Kidney glomerular epithelial cell (primary cell): ENCODE measurements at regions not wholly inside any gene's neighbourhood (a gene's known extent, or its start where the extent isn't known, plus 50 kb on each side); places are given as distances from the start of the nearest gene placed in this dataset.
"Not testable (repeated sequence)": the region's sequence is repeated elsewhere in the genome, so short reads cannot be mapped to it uniquely, and the experiment has no call there.

Experiments used
- DNase-seq: peaks from one replicate; lab custom pipeline; 2025; lab: John Stamatoyannopoulos, UW

DNA sequence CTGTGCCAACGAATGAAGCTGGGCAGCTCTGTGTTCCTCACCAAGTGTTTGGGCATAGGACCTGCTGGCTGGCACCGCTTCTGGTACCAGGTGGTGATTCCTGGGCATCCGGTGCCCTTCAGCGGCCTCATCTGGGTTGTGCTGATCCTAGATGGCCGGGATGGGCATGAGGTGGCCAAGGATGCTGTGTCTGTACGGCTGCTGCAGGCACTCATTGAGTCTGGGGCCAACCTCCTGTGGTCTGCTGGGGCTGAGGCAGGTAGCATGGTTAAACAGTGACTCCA, 96.1 kb upstream of the PLEKHM1 start:
- not testable (repeated sequence) for DNase-seq

- not testable (repeated sequence) for DNase-seq
These were observed 102.0 kb upstream of the PLEKHM1 start for GRCh38 chr17:45592433-45592923.

GRCh38 chr17:45596347-45596746, 105.8 kb upstream of the PLEKHM1 start:
- DNase-seq: not testable (repeated sequence)

DNA sequence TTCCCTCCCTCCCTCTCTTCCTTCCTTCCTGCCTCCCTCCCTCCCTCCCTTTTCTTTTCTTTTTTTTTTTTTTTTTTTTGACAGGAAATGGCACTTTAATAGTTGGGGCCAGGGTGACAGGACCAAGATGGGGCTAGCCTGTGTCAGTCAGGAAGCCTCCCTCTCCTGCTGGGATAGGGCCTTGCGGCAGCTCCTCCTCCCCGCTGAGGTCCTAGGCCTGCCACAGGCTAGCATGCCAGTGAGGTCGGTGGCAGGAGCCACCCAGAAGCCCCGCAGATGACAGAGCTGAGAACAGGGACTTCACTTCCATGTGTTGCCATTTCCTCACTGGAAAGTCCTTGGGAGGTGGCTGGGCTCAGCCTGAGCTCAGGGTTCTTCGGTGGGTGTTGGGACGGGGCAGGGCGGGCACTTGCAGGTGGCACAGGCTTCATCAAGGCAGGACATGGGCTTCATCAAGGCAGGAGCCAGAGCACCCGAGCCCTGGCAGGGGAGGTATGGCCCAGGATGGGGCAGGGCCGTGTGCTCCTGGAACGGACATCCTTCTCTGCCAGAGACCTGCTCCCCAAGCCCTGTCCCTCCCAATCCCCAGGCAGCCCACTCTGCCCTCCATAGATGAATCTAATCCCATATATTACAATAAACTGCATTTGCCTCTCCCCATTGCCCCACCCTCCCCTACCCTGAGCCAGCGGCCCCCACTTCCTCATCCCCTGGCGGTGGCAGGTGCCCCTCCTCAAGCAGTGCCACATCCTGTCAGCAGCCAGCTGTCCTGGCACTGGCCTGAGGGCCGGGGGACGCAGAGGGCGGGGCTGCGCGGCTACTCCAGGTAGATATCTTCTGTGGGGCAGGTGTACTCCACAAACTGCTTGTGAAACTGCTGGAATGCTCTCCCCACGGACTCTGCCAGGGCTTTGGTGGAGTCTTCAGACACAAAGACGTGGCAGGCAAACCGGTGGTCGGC, 109.8 kb upstream of the PLEKHM1 start:
- not testable (repeated sequence) for DNase-seq

DNA sequence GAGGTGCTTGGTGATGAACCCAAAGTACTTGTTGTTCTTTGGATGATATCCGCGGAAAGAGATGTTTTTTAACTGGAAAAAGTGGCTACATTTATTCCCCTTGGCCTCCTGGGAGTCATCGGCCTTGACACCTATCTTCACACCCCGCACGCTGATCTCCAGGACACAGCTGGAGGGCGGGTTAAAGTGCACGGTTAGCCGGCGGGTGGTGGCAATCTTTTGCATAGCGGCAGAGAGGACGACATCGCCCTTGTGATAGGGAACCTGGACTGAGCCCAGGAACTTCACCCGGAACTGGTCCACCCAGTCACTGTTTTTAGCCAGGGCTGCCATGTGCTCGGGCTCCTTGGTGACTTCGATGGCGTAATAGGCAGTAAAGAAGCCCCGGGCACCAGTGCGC, 110.5 kb upstream of the PLEKHM1 start:
- DNase-seq: not testable (repeated sequence)

DNA sequence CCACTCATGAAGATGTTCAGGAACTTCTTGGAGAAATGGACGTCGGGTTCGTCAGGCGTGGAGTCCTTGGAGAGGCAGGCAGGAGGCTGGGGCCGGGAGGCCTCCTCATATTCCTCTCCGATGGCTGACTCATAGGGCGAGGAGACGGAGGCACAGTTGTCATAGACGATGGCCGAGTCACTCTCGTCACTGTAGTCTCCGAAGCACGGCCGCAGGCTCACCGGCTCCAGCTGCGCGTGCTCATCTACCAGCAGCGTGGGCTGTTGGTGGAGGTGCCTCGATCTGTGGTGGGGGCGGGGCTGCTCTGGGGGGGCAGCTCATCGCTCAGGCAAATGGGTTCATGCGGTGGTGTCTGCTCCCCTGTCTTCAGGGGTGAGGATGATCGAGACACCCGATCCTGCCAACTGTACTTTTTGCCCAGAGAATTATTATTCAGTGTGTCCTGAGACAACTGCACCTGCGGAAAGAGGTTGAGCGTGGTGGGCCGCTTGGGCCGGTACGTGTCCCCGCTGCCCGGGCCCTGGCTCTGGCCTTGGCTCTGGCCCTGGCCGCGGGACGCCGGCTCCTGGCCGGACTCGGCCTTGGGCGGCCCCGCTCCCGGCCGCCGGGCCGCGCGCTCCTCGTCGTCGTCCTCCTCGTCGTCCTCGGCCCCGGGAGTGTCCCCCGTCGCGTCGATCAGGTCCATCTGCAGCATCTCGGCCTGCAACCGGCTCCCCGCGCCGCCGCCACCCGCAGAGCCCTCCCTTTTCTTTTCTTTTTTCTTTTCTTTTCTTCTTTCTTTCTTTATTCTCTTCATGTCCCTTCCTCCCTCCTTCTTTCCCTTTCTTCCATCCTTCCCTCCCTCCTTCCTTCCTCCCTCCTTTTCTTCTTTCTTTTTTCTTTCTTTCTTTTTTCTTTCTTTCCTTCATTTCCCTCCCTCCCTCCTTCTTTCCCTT, 111.4 kb upstream of the PLEKHM1 start:
- DNase-seq: not testable (repeated sequence)

GRCh38 chr17:45605751-45606150, 115.2 kb upstream of the PLEKHM1 start:
- not testable (repeated sequence) for DNase-seq

GRCh38 chr17:45619984-45620405, 129.5 kb upstream of the PLEKHM1 start:
- DNase-seq: not testable (repeated sequence)

- not testable (repeated sequence) for DNase-seq
These were observed 129.9 kb upstream of the PLEKHM1 start for GRCh38 chr17:45620468-45620867.

GRCh38 chr17:45621087-45621486, 130.6 kb upstream of the PLEKHM1 start:
- not testable (repeated sequence) for DNase-seq

DNA sequence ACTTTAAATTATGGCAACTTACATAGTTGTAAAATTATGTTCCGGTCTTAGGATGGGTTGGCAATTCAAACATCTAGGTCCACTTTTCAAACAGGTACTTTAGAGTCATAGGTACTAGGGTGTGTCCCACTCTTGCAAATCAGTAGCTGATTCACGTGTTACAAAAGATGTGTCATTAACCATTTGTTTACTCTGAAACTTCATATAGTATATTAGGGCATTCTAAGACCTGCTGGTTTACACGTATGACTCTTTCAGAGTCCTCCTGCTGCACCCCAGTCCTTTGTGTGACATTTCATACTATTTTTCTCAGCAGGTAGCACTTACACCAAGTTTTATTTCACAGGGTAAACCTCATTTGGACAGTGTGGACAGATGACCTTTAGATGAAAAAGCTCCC, 131.8 kb upstream of the PLEKHM1 start:
- DNase-seq: not testable (repeated sequence)

DNA sequence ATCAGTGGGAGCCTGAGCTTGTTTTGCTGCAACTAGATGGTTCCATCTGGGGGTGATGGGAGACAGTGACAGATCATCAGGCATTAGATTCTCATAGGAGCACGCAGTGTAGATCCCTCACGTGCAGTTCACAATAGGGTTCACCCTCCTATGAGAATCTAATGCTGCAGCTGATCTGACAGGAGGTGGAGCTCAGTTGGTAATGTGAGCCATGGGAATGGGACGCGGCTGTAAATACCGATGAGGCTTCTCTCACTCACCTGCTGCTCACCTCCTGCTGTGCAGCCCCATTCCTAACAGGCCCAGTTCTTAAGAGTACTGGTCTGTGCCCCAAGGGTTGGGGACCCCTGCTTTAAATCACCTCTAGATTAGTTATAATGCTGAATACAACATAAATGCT, 137.5 kb upstream of the PLEKHM1 start:
- no peak for DNase-seq

- no peak for DNase-seq
These were observed 141.4 kb upstream of the PLEKHM1 start for GRCh38 chr17:45631941-45632340.

DNA sequence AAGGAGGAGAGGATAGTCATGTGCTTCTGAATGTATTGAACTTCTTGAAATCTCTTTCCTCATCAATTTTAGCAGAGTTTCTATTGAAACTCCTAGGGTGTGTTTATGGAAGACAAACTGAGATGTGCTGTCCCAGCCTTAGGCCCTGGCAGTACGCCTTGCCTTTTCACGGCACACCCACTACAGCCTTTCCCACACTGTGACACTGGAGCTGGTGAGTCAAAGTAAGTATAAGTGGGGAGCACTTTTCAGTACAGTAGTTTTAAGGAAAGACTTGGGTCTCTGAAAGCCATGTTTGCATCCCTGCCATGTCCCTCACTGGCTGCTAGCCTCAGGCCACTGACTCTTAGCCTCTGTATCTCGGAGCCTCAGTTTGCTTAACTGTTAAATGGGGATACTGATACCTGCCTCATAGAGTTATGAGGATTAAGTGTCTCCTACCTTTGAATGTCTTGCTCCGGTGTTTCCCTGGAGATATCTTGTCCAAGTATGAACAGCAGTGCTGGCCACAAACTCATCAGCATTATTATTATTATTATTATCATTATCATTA, 144.7 kb upstream of the CRHR1 start:
- no peak for DNase-seq

- no peak for DNase-seq
These were observed 143.8 kb upstream of the CRHR1 start for GRCh38 chr17:45640141-45640850.

- no peak for DNase-seq
These were observed 142.6 kb upstream of the CRHR1 start for GRCh38 chr17:45641541-45641940.

- DNase-seq: no peak
These were observed 140.5 kb upstream of the CRHR1 start for GRCh38 chr17:45643591-45643990.

DNA sequence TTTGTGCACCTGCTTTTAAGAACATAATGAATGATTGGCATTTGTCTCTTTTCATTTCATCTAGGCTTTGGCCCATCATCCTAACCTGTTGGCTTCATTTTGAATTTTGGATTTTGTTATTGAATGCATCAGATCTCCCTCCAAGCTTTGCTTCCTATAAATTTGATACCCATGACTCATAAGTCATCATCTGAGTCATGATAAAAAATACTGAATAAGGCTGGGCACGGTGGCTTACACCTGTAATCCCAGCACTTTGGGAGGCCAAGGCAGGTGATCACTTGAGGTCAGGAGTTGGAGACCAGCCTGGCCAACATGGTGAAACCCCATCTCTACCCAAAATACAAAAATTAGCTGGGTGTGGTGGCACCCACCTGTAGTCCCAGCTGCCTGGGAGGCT, 139.5 kb upstream of the CRHR1 start:
- DNase-seq: not testable (repeated sequence)

- DNase-seq: no peak
These were observed 138.8 kb upstream of the CRHR1 start for GRCh38 chr17:45645330-45645729.

GRCh38 chr17:45646288-45646988, 137.7 kb upstream of the CRHR1 start:
- DNase-seq: no peak

DNA sequence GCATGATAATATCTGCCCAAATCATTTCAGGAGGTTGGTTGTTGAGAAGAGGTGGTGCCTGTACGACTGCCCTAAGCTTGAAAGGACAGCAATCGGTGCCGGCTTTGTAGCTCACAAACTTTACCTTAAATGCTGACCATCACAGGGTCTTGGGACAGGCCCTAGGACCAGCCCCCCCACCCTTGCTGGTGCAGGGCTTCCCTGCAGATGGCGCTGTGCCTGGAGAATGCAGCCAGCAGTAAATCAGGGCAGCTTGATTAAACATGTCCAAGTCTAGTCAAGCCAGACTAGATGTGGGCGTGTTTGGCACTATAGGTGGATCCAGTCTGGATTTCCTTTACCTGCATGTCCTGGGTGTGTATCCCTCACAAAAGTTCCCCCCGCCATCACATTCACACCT, 135.5 kb upstream of the CRHR1 start:
- no peak for DNase-seq
